Gastrocnemius medialis (tissue), 4 donors: ENCODE measurements at regions not wholly inside any gene's neighbourhood (a gene's known extent, or its start where the extent isn't known, plus 50 kb on each side); places are given as distances from the start of the nearest gene placed in this dataset.

Source experiments
- ATAC-seq, 2 donors: fragments of 150-250 bp; one replicate each; pipeline ENCODE4 v1.9.1; 2016
- DNase-seq, 2 donors: peaks; one replicate each; pipeline ENCODE4 v3.0.0-alpha.2; 2019
- H3K27ac ChIP-seq, 4 donors: fragments of 200-600 bp; sonication (generic); 1 replicate in 1 of 4; 2 replicates in 3 of 4; pipeline ENCODE4 v1.5.1; 2016 to 2018; ENCODE audit warnings: mild to moderate bottlenecking in 2 of 4, moderate library complexity in 1 of 4
- H3K27me3 ChIP-seq, 3 donors: fragments of 200-600 bp; sonication (generic) in 2 of 3; 1 replicate in 1 of 3; 2 replicates in 2 of 3; pipeline versions ENCODE4 v1.5.1 to v1.6.0; 2016 to 2019; ENCODE audit warnings: mild to moderate bottlenecking in 1 of 3, moderate library complexity in 1 of 3
- H3K36me3 ChIP-seq, 2 donors: fragments of 200-600 bp; sonication (generic) in 1 of 2; one replicate each; pipeline ENCODE4 v1.5.1; 2017 to 2018
- H3K4me1 ChIP-seq, 2 donors: fragments of 200-600 bp; sonication (generic) in 1 of 2; one replicate each; pipeline ENCODE4 v1.5.1; 2016 to 2017; ENCODE audit warnings: mild to moderate bottlenecking in 2 of 2
- H3K4me3 ChIP-seq, 4 donors: fragments of 200-600 bp; sonication (generic) in 3 of 4; 1 replicate in 1 of 4; 2 replicates in 3 of 4; pipeline ENCODE4 v1.5.1; 2016 to 2019; ENCODE audit warnings: mild to moderate bottlenecking in 2 of 4
- H3K9me3 ChIP-seq, 3 donors: fragments of 200-600 bp; sonication (generic) in 2 of 3; 1 replicate in 1 of 3; 2 replicates in 2 of 3; pipeline ENCODE4 v1.5.1; 2016 to 2019
- POLR2A ChIP-seq, 2 donors: fragments of 450-650 bp; IDR thresholded peaks; one replicate each; pipeline ENCODE4 v1.6.1; 2017; ENCODE audit warnings: antibody characterized with exemption in 2 of 2, mild to moderate bottlenecking in 2 of 2, moderate library complexity in 2 of 2
- in situ Hi-C, 4 donors: fragments of 200-750 bp; cut with MboI; loops; one replicate each; pipeline versions ENCODE4 v1.15.0 to v1.8.0; 2017; ENCODE audit warnings: low sequenced_read_pairs in 4 of 4
- intact Hi-C: fragments of 100-400 bp; cut with DNase I; formaldehyde crosslinking; loops from one replicate; pipeline ENCODE4 v1.15.1; 2023; ENCODE audit warnings: low total_unique reads
- TF ChIP-seq, protein P1 (sequence below), 5 experiments: fragments of 450-650 bp in 3 of 5; fragments of 200-600 bp in 2 of 5; sonication (generic) in 2 of 5; IDR thresholded peaks in 4 of 5; conservative IDR thresholded peaks in 1 of 5; 1 replicate in 4 of 5; 2 replicates in 1 of 5; pipeline ENCODE4 v1.5.1; 2016 to 2019; ENCODE audit warnings: antibody characterized with exemption in 5 of 5, mild to moderate bottlenecking in 3 of 5, moderate library complexity in 3 of 5

GRCh38 chr17:15892731-15893657 is 51.9 kb upstream of the ADORA2B start:
- in situ Hi-C loops (no loop called here), intact Hi-C loops (no loop called here)
- no peak overlapping the region for H3K4me3 ChIP-seq
- no peak for DNase-seq
- no peak for ATAC-seq
- TF ChIP-seq, protein P1, sequence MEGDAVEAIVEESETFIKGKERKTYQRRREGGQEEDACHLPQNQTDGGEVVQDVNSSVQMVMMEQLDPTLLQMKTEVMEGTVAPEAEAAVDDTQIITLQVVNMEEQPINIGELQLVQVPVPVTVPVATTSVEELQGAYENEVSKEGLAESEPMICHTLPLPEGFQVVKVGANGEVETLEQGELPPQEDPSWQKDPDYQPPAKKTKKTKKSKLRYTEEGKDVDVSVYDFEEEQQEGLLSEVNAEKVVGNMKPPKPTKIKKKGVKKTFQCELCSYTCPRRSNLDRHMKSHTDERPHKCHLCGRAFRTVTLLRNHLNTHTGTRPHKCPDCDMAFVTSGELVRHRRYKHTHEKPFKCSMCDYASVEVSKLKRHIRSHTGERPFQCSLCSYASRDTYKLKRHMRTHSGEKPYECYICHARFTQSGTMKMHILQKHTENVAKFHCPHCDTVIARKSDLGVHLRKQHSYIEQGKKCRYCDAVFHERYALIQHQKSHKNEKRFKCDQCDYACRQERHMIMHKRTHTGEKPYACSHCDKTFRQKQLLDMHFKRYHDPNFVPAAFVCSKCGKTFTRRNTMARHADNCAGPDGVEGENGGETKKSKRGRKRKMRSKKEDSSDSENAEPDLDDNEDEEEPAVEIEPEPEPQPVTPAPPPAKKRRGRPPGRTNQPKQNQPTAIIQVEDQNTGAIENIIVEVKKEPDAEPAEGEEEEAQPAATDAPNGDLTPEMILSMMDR (IDR thresholded peaks at IDR 0.05 in 4 of 5, conservative IDR thresholded peaks at IDR 0.05 in 1 of 5): no peak
- no peak for TF ChIP-seq POLR2A (IDR thresholded peaks at IDR 0.05)
- no peaks in the 10 kb centered on the region for H3K36me3 ChIP-seq
- no peaks in the 10 kb centered on the region for H3K27me3 ChIP-seq
- H3K9me3 ChIP-seq: no peaks in the 10 kb centered on the region
- H3K27ac ChIP-seq: no peak overlapping the region
- no peaks in the 10 kb centered on the region for H3K4me1 ChIP-seq

- DNase-seq (no peak), ATAC-seq (no peak)
- Histone ChIP-seq H3K4me3 (no peak overlapping the region), H3K27me3 (no peaks in the 10 kb centered on the region), H3K9me3 (no peaks in the 10 kb centered on the region), H3K4me1 (no peaks in the 10 kb centered on the region), H3K27ac (no peak overlapping the region), H3K36me3 (no peaks in the 10 kb centered on the region)
- TF ChIP-seq, protein P1 (IDR thresholded peaks at IDR 0.05 in 4 of 5, conservative IDR thresholded peaks at IDR 0.05 in 1 of 5): no peak
- no peak for TF ChIP-seq POLR2A (IDR thresholded peaks at IDR 0.05)
- in situ Hi-C loops: no loop called here
- intact Hi-C loops: no loop called here
Measured at GRCh38 chr17:15893658-15894024, 51.3 kb upstream of the ADORA2B start.

DNA sequence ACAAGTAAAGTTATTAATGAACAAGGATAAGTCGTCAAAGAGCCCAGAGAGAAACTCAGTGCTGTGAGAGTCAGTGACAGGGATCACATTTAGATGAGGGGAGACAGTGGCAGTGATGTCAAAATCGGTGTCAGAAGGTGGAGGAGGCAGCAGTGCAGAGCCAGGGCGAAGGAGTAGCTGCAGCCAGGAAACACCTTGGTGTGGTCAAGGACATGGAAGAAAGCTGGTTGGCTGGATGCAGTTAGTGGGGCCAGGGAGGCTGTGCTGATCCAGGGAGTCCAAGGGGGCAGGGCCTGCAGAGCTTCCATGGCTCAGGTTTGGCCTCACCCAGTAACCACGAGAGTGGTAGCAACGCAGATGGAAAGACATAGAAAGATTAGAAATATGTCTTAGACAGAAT is 50.7 kb upstream of the ADORA2B start:
- H3K9me3 ChIP-seq: no peaks in the 10 kb centered on the region
- H3K27ac ChIP-seq: no peak overlapping the region
- no peaks in the 10 kb centered on the region for H3K4me1 ChIP-seq
- TF ChIP-seq POLR2A (IDR thresholded peaks at IDR 0.05): no peak
- TF ChIP-seq, protein P1 (IDR thresholded peaks at IDR 0.05 in 4 of 5, conservative IDR thresholded peaks at IDR 0.05 in 1 of 5): no peak
- no peak overlapping the region for H3K4me3 ChIP-seq
- no peaks in the 10 kb centered on the region for H3K36me3 ChIP-seq
- ATAC-seq: no peak
- in situ Hi-C loops (no loop called here), intact Hi-C loops (no loop called here)
- H3K27me3 ChIP-seq: no peaks in the 10 kb centered on the region
- DNase-seq: no peak

- no peaks in the 10 kb centered on the region for H3K27me3 ChIP-seq
- no peaks in the 10 kb centered on the region for H3K4me1 ChIP-seq
- TF ChIP-seq POLR2A (IDR thresholded peaks at IDR 0.05): no peak
- TF ChIP-seq, protein P1 (IDR thresholded peaks at IDR 0.05 in 4 of 5, conservative IDR thresholded peaks at IDR 0.05 in 1 of 5): no peak
- no peak overlapping the region for H3K27ac ChIP-seq
- no peaks in the 10 kb centered on the region for H3K9me3 ChIP-seq
- H3K36me3 ChIP-seq: no peaks in the 10 kb centered on the region
- ATAC-seq (no peak), DNase-seq (no peak)
- intact Hi-C loops: no loop called here
- H3K4me3 ChIP-seq: no peak overlapping the region
- in situ Hi-C loops: no loop called here
Measured at GRCh38 chr17:15894913-15895658, 49.8 kb upstream of the ADORA2B start.
